Activated naive CD4-positive, alpha-beta T cell treated with Interleukin-2 at 50 U/mL for 16 hours (primary cell): ENCODE measurements at regions not wholly inside any gene's neighbourhood (a gene's known extent, or its start where the extent isn't known, plus 50 kb on each side); places are given as distances from the start of the nearest gene placed in this dataset.

Experiments
- DNase-seq: peaks from one replicate; pipeline ENCODE4 v3.0.0-alpha.2; 2020

- no peak for DNase-seq
These were observed 200.0 kb upstream of the IER5L start for GRCh38 chr9:129377931-129378661.

DNA sequence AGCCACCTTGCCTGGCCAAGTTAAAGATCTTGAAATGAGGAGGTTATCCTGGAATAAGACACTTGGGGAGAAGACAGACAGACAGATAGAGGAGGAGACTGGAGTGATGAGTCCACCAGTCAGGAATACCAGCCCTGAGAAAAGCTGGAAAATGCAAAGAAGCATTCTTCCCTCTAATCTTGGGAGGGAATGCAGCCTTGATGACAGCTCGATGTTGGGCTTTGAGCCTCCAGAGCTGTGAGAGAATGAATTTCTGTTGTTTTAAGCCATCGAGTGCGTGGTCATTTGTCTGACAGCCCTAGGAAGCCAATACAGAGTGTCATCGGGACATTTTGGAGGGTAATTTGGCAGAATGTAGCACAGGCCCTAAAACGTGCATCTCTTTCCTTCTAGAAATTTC lies 199.1 kb upstream of the IER5L start:
- no peak for DNase-seq

- no peak for DNase-seq
These were observed 197.8 kb upstream of the IER5L start for GRCh38 chr9:129375845-129376244.

DNA sequence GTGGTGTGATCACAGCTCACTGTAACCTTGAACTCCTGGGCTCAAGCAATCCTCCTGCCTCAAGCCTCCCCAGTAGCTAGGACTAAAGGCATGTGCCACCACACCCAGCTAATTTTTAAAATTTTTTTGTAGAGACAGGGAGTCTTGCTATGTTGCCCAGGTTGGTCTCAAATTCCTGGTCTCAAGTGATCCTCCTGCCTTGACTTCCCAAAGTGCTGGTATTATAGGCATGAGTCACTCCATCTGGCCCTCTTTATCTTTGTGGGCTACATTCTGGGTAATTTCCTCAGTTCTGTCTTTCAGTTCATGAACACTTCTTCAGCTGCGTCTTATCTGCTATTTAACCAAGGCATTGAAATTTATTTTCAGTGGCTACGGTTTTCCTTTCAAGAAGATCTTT lies 196.6 kb upstream of the IER5L start:
- no peak for DNase-seq

DNA sequence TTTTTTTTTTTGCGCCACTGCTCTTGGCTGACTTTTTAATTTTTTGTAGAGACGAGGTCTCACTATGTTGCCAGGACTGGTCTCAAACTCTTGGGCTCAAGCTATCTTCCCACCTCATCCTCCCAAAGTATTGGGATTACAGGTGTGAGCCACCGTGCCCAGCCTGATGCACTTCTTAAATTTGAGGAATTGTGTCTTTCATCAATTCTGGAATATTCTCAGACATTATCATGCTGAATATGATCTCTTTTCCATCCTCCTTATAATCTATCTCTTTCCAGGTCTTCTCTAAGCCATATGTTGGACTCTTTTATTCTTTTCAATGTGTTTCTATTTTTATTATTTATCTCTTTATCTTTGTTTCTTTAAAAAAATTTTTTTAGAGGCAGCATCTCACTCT lies 196.2 kb upstream of the IER5L start:
- no peak for DNase-seq

- DNase-seq: no peak
These were observed 195.3 kb upstream of the IER5L start for GRCh38 chr9:129373361-129373760.

DNA sequence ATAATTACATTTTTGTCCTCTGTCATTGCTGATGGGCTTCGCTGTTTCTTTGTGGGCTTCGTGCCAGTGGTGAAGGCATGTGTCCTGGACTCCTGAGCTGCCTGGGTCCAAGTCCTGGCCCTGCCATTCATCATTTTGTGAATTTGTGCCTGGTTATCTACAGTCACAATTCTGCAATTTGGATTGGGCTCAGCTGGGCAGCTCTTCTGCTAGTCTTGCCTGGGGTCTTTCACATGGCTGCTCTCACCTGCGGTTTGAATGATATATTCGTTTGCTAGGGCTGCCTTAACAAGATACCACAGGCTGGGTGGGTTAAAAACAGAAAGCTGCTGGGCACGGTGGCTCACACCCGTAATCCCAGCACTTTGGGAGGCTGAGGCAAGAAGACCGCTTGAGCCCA lies 192.7 kb upstream of the IER5L start:
- DNase-seq: no peak

DNA sequence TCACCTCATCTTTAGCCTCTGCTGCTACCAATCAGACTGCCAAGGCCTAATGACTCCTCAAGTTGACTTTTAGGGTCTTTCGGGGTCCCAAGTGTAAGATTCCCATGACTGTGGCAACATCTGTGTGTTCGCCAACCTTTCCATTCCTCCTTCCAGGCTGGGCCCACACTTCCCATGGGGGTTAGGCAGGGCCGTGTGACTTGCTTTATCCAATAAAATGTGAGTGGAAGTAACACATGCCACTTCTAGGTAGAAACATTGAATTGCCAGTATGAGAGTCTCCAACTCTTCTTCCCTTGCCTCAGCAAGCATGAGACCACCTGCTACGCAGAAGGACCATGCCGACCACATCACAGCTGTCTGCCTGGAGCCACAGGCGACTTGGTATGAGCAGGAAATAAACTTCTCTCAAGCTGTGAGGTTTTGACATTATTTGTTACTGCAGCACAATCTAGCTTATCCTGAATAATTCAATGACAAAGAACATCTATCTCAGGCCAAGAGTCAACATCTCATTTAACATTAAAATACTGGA lies 190.4 kb upstream of the IER5L start:
- no peak for DNase-seq

DNA sequence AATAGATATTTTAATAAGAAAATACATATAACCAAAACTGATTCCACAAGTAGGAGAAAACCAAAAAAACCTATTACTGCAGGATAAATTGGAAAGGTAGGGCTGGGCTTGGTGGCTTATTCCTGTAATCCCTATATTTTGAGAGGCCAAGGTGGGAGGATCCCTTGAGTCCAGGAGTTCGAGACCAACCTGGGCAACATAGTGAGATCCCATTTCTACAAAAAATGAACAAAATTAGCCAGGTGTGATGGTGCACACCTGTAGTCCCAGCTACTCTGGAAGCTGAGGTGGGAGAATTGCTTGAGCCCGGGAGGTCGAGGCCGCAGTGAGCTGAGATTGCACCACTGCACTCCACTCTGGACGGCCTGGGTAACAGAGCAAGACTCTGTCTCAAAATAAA lies 189.2 kb upstream of the IER5L start:
- no peak for DNase-seq

DNA sequence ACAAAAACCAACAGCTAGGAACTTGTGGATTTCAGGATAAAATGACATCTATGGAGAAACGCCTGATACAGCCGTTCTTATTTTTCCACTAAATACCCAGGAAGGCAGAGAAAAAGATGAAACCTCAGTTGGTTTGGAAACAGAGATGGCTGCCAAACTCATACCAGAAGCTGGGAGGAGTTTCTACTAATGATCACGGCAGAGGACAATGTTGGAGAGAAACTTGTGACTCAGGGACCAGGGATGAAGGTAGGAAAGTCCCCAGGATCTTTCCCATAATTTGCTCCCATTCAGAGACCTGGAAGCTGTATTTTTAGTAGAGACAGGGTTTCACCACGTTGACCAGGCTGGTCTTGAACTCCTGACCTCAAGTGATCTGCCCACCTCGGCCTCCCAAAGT lies 187.1 kb upstream of the IER5L start:
- DNase-seq: no peak

- DNase-seq: no peak
These were observed 185.3 kb upstream of the IER5L start for GRCh38 chr9:129363216-129363873.

- DNase-seq: no peak
These were observed 184.4 kb upstream of the IER5L start for GRCh38 chr9:129362287-129363000.

GRCh38 chr9:129361196-129361595 lies 183.1 kb upstream of the IER5L start:
- no peak for DNase-seq

DNA sequence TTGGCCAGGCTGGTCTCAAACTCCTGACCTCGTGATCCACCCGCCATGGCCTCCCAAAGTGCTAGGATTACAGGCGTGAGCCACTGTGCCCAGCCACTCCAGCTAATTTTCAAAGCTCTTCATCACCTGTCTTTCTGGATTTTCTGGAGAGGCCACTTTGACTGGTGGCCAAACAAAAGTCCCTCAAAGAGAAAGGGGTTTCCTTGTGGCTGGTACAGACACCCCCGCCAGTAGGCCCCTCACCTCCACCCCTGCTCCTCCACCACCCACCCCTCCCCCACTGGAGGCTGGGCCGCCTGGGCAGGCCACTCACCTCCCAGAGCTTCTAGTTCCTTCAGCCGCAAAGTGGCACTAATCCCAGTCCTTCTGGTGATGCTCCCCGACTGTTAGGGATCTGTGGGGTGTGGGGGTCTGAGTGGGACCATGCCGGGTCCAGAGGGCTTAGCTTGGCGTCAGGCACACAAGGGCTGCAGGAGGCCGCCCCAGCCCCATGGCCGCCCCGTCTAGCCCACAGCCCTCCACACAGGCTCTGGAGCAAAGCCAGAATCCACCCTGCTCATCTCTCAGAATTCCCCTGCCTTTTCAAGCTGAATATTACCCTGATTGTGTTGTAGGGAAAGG lies 182.0 kb upstream of the IER5L start:
- no peak for DNase-seq

DNA sequence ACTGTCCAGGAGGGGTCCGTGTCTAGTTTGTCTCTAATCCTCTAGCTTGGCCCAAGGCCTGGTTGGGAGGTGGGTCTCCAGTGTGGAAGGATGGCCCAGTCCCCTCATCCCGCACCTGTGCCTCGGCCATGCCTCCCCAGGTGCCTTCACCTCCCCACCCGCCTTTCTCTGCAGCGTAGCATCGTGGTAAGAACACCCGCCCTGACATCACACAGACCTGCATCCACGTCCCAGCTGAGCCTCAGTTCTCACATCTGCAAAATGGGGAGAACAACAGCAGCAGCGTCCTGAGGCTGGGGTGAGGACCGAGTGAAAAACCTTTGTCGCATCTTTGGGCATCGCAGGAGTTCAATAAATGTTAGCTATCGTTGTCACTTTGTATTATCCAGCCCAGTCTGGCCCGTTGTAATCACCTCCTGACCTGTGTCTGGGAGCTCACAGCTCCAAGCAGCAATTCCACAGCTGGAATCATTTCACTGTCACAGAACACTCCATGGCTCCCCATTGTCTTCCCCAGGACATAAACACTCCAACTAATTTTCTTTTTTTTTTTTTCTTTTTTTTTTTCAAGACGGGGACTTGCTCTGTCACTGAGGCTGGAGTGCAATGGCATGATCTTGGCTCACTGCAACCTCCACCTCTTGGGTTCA lies 181.2 kb upstream of the IER5L start:
- DNase-seq: no peak

DNA sequence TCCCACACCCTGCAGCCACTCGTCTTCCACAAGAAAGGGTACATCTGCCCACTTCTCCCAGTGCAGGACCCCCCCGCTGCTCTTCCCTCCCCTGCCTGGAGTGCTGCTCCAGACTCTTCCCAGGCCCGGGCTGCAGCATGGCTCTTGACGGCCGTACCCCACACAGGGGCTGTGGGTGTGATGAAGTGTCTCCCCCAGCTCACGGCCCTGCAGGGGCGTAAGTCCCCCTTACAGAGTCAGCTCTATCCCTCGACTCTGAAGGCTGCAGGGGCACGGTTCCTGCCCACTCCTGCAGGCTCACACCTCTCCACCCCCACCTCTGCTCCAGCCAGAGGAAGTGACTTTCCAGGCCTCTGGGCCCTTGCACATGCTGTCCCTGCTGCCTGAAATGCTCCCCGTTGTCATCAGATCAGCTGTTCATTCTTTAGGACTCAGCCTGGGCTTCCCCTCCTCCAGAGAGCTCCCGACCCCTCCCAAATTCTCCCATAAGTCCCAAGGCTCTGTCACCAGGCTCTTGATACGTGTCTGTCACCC lies 180.6 kb upstream of the IER5L start:
- DNase-seq: no peak

- DNase-seq: no peak
These were observed 179.7 kb upstream of the IER5L start for GRCh38 chr9:129357773-129358245.

DNA sequence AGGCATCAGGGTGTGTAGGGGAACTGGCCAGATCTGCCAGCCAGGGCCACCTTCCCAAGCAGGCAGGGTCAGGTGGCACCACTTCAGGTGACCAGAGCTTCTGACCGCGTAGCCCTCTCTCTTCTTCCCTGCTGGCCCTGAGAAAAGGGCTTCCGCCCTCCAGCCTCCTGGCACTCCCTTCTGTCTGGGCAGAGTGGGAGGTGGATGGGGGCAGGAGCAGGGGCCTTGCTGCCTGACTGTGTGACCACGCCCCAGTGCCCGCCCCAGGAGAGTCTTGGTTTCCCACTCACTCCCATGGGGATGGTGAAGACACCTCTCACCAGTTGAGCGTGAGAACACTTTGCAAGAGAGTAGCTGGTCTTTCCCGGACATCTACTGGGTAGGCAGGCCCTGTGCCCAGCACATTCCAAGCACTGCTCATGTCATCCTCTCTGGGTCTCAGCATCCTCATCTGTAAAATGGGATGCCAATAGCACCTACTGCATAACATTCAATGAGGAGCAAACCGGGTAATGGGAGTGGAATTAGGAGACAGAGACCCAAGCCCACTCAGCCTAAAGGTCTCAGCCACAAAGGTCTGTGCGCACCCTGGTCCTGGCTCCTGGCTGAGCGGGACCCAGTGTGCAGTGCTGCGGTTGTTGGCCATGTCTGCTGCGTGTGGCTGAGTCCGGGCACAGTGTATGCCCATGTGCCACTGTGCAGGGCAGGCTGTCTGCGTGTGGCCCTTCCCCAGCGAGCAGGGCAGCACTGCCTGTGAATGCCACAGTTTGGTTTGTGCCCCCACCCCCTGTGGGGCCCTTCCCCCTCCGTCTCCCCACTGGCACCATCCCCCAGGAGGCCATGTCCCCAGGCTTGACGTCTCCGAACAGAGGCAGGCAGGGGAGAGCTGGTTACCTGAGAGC lies 179.1 kb upstream of the IER5L start:
- no peak for DNase-seq

GRCh38 chr9:129355631-129356030 lies 177.6 kb upstream of the IER5L start:
- no peak for DNase-seq

GRCh38 chr9:129354498-129354897 lies 176.4 kb upstream of the IER5L start:
- DNase-seq: no peak

GRCh38 chr9:129353697-129354336 lies 175.8 kb upstream of the IER5L start:
- no peak for DNase-seq
